ENCODE measurements at regions not wholly inside any gene's neighbourhood (a gene's known extent, or its start where the extent isn't known, plus 50 kb on each side); places are given as distances from the start of the nearest gene placed in this dataset.

DNA sequence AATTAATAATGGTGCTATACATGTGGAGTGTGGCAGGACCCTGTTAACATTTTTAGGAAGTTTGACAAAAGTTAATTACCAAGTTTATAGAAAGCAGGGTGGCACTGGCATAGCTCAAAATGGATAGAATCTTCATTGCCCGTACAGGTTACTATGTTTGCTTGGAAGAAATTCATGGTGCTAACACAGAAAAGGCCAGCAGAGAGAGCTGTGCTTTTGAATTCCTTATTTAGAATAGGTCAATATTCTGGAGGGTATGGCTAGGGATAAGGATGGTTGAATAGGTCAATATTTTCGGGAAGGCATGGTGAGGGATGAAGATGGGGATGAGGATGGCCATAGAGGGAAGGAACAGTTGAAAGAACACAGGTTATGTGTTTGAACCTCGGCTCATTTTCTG is 345.1 kb downstream of the LMO4 start:
- TF ChIP-seq, protein P1, sequence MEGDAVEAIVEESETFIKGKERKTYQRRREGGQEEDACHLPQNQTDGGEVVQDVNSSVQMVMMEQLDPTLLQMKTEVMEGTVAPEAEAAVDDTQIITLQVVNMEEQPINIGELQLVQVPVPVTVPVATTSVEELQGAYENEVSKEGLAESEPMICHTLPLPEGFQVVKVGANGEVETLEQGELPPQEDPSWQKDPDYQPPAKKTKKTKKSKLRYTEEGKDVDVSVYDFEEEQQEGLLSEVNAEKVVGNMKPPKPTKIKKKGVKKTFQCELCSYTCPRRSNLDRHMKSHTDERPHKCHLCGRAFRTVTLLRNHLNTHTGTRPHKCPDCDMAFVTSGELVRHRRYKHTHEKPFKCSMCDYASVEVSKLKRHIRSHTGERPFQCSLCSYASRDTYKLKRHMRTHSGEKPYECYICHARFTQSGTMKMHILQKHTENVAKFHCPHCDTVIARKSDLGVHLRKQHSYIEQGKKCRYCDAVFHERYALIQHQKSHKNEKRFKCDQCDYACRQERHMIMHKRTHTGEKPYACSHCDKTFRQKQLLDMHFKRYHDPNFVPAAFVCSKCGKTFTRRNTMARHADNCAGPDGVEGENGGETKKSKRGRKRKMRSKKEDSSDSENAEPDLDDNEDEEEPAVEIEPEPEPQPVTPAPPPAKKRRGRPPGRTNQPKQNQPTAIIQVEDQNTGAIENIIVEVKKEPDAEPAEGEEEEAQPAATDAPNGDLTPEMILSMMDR (IDR thresholded peaks at IDR 0.05) = peak; percentile 50
- no peak overlapping the region for H3K27ac Mint-ChIP-seq (ENCODE audit: unreplicated experiment)

DNA sequence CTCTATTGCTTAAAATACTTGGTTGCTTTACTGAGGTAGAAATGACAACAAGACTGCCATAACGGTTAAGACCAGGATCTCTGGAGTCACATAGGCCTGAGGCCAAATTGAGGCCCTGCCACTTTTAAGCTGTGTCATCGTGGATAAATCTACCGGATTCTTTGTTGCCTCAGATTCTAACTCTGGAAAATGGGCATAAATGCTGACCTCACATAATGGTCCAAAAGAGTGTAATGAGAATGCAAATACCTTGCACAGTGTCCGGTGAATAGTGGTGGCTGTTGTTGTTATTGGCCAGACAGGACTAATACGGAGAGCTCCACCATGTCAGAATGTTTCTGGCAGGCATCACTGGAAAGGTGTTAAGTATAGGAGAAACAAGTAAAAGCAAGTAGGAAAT is 346.1 kb downstream of the LMO4 start:
- TF ChIP-seq, protein P1 (IDR thresholded peaks at IDR 0.05) = no peak
- no peaks in the 10 kb centered on the region for H3K36me3 Mint-ChIP-seq (ENCODE audit: low read depth)
- H3K27me3 Mint-ChIP-seq (ENCODE audit: low read depth) = peaks cover 5% of the 10 kb centered on the region
- no peaks in the 10 kb centered on the region for H3K4me1 Mint-ChIP-seq (ENCODE audit: low read depth)
- H3K9me3 Mint-ChIP-seq (ENCODE audit: low read depth) = peaks cover 2% of the 10 kb centered on the region
- no peak for DNase-seq (ENCODE audit: low spot score)
- H3K27ac Mint-ChIP-seq (ENCODE audit: unreplicated experiment) = no peak overlapping the region
- no peak overlapping the region for H3K4me3 Mint-ChIP-seq (ENCODE audit: unreplicated experiment)

More for the DNA sequence above, 345.1 kb downstream of the LMO4 start:
- peaks cover 5% of the 10 kb centered on the region for H3K27me3 Mint-ChIP-seq (ENCODE audit: low read depth)
- H3K36me3 Mint-ChIP-seq (ENCODE audit: low read depth) = no peaks in the 10 kb centered on the region
- H3K9me3 Mint-ChIP-seq (ENCODE audit: low read depth) = peaks cover 2% of the 10 kb centered on the region
- no peaks in the 10 kb centered on the region for H3K4me1 Mint-ChIP-seq (ENCODE audit: low read depth)
- no peak overlapping the region for H3K4me3 Mint-ChIP-seq (ENCODE audit: unreplicated experiment)
- DNase-seq (ENCODE audit: low spot score) = no peak

DNA sequence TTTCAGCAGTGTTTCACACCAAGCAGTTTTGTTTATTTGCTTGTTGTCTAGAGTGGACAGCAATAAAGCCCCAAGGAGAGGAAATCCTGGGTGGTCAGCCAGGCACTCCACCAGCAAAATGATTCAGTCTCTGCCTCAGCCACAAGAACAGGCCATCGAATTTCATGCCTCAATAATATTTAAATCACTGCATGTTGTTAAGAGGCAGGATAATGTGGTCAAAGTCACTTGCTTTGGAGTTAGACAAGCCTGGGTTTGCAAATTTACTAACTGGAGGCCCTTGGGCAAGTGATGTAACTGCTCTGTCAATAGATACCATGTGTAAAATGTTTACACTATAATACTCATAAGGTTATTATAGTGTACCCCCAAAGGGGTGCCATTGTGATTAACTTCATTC is 349.6 kb downstream of the LMO4 start:
- Mint-ChIP-seq H3K9me3 (ENCODE audit: low read depth) (no peaks in the 10 kb centered on the region), H3K27me3 (ENCODE audit: low read depth) (no peaks in the 10 kb centered on the region), H3K4me1 (ENCODE audit: low read depth) (no peaks in the 10 kb centered on the region), H3K27ac (ENCODE audit: unreplicated experiment) (no peak overlapping the region), H3K4me3 (ENCODE audit: unreplicated experiment) (no peak overlapping the region), H3K36me3 (ENCODE audit: low read depth) (no peaks in the 10 kb centered on the region)
- DNase-seq (ENCODE audit: low spot score) = no peak
- TF ChIP-seq, protein P1 (IDR thresholded peaks at IDR 0.05) = no peak

DNA sequence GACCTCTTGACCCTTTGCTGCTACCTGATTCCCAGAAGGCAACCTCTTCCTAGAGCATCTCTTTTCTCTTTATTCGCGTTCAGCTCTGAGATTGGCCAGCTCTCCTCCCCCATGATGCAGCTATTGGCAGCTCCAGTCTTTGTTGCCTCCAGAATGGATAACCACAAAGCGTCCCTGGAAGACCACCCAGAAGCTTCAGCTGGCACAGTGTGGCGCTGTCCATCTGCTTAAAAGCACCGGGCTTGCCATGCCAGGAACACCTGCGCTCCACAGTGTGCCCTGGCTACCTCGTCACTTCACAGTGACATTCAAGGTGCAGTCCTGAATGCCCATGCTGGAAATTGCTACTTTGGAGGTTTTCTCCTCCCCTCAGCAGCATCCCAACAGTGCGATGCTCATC is 353.9 kb downstream of the LMO4 start:
- TF ChIP-seq, protein P1 (IDR thresholded peaks at IDR 0.05) = no peak
- DNase-seq (ENCODE audit: low spot score) = no peak
- Mint-ChIP-seq H3K9me3 (ENCODE audit: low read depth) (no peaks in the 10 kb centered on the region), H3K4me3 (ENCODE audit: unreplicated experiment) (no peak overlapping the region), H3K27me3 (ENCODE audit: low read depth) (no peaks in the 10 kb centered on the region), H3K36me3 (ENCODE audit: low read depth) (no peaks in the 10 kb centered on the region), H3K4me1 (ENCODE audit: low read depth) (peaks cover 9% of the 10 kb centered on the region), H3K27ac (ENCODE audit: unreplicated experiment) (no peak overlapping the region)

DNA sequence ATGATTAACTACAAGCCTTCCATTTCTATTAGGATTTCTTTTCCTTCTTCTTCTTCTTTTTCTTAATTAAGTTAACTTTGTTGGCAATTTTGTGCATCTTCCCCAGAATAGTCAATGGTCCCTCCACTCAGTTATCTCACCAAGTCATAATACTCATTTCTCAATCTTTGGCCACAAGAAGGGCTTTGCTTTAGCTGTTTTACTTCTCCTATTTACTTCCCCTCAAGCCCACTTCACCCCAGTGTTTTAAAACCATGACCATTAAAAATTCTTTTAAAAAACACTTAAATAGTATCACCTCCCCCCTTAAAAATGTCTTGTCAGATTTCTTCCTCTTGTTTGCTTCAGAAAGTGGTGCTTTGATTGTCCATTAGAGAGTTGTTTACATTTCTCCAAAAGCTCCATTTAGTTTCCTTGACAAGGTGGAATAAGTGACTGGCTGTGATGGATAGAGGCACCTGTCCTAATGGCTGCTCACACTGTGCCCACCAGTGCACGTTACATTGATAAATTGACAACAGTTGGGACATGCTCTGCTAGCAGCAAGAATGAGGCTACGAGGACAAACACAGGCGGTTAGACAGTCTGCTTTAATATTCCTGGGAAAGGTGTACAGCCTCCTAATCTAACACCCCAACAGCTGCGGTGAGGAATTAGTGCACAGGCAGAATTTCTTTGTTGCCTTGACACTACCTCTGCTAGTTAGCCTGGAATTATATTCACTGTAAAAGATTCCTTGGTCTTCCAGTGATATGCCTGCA is 354.7 kb downstream of the LMO4 start:
- no peaks in the 10 kb centered on the region for H3K27me3 Mint-ChIP-seq (ENCODE audit: low read depth)
- H3K4me1 Mint-ChIP-seq (ENCODE audit: low read depth) = peaks cover 9% of the 10 kb centered on the region
- H3K4me3 Mint-ChIP-seq (ENCODE audit: unreplicated experiment) = no peak overlapping the region
- no peaks in the 10 kb centered on the region for H3K36me3 Mint-ChIP-seq (ENCODE audit: low read depth)
- no peak overlapping the region for H3K27ac Mint-ChIP-seq (ENCODE audit: unreplicated experiment)
- TF ChIP-seq, protein P1 (IDR thresholded peaks at IDR 0.05) = no peak
- H3K9me3 Mint-ChIP-seq (ENCODE audit: low read depth) = no peaks in the 10 kb centered on the region
- no peak for DNase-seq (ENCODE audit: low spot score)
